DND-41 (cell line): ENCODE measurements at regions not wholly inside any gene's neighbourhood (a gene's known extent, or its start where the extent isn't known, plus 50 kb on each side); places are given as distances from the start of the nearest gene placed in this dataset.

Experiments used
- ATAC-seq: fragments of 200-7000 bp; cut with Tn5 transposase; 3 replicates; pipeline ENCODE4 v1.9.1; 2021; ENCODE audit warnings: low read depth; ENCODE audit not compliant: insufficient read depth
- DNase-seq: peaks from one replicate; pipeline ENCODE4 v3.0.0-alpha.2; 2020
- H2AFZ ChIP-seq: 2 replicates; pipeline ENCODE4 v1.6.0; 2012; ENCODE audit warnings: low read depth, low read length
- H3K27ac ChIP-seq: 2 replicates; pipeline ENCODE4 v1.5.1; 2012; ENCODE audit warnings: low read length, inconsistent platforms
- H3K27me3 ChIP-seq: fragments of 200-600 bp; sonication (generic); 2 replicates; pipeline ENCODE4 v1.6.0; 2012; ENCODE audit warnings: low read length, mild to moderate bottlenecking, inconsistent platforms; ENCODE audit not compliant: insufficient read depth, poor library complexity
- H3K36me3 ChIP-seq: 2 replicates; pipeline ENCODE4 v1.5.1; 2012; ENCODE audit warnings: low read length, inconsistent platforms; ENCODE audit not compliant: insufficient read depth
- H3K4me1 ChIP-seq: 2 replicates; pipeline ENCODE4 v1.5.1; 2012; ENCODE audit warnings: mild to moderate bottlenecking, low read length; ENCODE audit not compliant: insufficient read depth
- H3K4me2 ChIP-seq: 2 replicates; pipeline ENCODE4 v1.6.0; 2012; ENCODE audit warnings: mild to moderate bottlenecking, moderate library complexity, low read length, inconsistent platforms; ENCODE audit not compliant: insufficient read depth
- H3K4me3 ChIP-seq, 2 experiments: fragments of 200-600 bp in 1 of 2; shearing (Covaris generic) in 1 of 2; 2 replicates each; pipeline ENCODE4 v1.5.1; 2012 to 2016; ENCODE audit warnings: inconsistent platforms in 2 of 2, low read length in 2 of 2, mild to moderate bottlenecking in 2 of 2, low read depth in 1 of 2, moderate library complexity in 1 of 2
- H3K79me2 ChIP-seq: 2 replicates; pipeline ENCODE4 v1.6.0; 2012; ENCODE audit warnings: low read length, inconsistent platforms; ENCODE audit not compliant: insufficient read depth
- H3K9ac ChIP-seq: 2 replicates; pipeline ENCODE4 v1.6.0; 2012; ENCODE audit warnings: low read depth, mild to moderate bottlenecking, inconsistent platforms, low read length, moderate library complexity
- H3K9me3 ChIP-seq: 2 replicates; pipeline ENCODE4 v1.5.1; 2012; ENCODE audit warnings: low read length, moderate library complexity, mild to moderate bottlenecking, inconsistent platforms; ENCODE audit not compliant: insufficient read depth, severe bottlenecking
- H4K20me1 ChIP-seq: 2 replicates; pipeline ENCODE4 v1.6.0; 2012; ENCODE audit warnings: low read length; ENCODE audit not compliant: insufficient read depth
- CTCF ChIP-seq: IDR thresholded peaks from 2 replicates; pipeline ENCODE4 v1.5.1; 2012; ENCODE audit warnings: borderline replicate concordance, low read length, moderate library complexity, mild to moderate bottlenecking; ENCODE audit not compliant: poor library complexity, severe bottlenecking; ENCODE audit errors: extremely low read depth
- EZH2 ChIP-seq: IDR thresholded peaks from 3 replicates; pipeline ENCODE4 v1.6.1; 2012; ENCODE audit warnings: borderline replicate concordance, low read depth, mild to moderate bottlenecking, moderate library complexity, low read length, inconsistent platforms; ENCODE audit not compliant: severe bottlenecking

GRCh38 chr20:57092900-57093530 is 173.4 kb downstream of the BMP7 start:
- H4K20me1 ChIP-seq, result no peaks in the 10 kb centered on the region; the same call in 1 of the 2 replicates
- ATAC-seq (no peak), DNase-seq (no peak)
- no peak overlapping the region for H3K4me2 ChIP-seq
- H3K9ac ChIP-seq, result no peak overlapping the region
- H3K36me3 ChIP-seq, result no peaks in the 10 kb centered on the region
- H3K4me1 ChIP-seq, result no peaks in the 10 kb centered on the region
- H2AFZ ChIP-seq, result no peak overlapping the region
- H3K9me3 ChIP-seq, result no peaks in the 10 kb centered on the region
- H3K27me3 ChIP-seq, result no peaks in the 10 kb centered on the region
- H3K79me2 ChIP-seq, result no peaks in the 10 kb centered on the region
- H3K27ac ChIP-seq, result no peak overlapping the region
- no peak for TF ChIP-seq CTCF
- no peak for TF ChIP-seq EZH2
- no peak overlapping the region for H3K4me3 ChIP-seq

DNA sequence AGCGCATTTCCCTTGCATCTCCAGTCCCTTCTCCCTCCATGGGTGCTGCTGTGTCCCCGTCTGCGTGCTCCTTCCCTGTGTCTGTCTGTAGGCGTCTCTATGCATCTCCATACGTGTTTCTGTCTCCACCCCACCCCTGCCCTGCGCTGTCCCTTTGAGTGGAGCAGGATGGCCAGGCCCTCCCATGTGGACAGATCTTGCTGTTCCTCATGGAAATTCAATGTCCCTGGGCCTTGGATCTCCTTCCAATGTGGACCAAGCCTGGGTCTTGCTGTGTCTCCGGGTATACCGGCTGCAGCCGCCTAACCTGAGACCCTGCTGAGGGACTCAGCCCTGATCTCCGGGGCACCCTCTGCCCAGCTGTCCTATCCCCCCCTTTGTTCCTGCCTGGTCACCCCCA is 172.7 kb downstream of the BMP7 start:
- Histone ChIP-seq H3K4me1 (no peaks in the 10 kb centered on the region), H4K20me1 (no peaks in the 10 kb centered on the region; the same call in 1 of the 2 replicates), H3K9ac (no peak overlapping the region), H2AFZ (no peak overlapping the region), H3K4me3 (no peak overlapping the region), H3K27ac (no peak overlapping the region), H3K79me2 (no peaks in the 10 kb centered on the region), H3K4me2 (no peak overlapping the region), H3K9me3 (no peaks in the 10 kb centered on the region), H3K36me3 (no peaks in the 10 kb centered on the region), H3K27me3 (no peaks in the 10 kb centered on the region)
- ATAC-seq, result no peak
- no peak for DNase-seq
- TF ChIP-seq CTCF, result no peak
- no peak for TF ChIP-seq EZH2

DNA sequence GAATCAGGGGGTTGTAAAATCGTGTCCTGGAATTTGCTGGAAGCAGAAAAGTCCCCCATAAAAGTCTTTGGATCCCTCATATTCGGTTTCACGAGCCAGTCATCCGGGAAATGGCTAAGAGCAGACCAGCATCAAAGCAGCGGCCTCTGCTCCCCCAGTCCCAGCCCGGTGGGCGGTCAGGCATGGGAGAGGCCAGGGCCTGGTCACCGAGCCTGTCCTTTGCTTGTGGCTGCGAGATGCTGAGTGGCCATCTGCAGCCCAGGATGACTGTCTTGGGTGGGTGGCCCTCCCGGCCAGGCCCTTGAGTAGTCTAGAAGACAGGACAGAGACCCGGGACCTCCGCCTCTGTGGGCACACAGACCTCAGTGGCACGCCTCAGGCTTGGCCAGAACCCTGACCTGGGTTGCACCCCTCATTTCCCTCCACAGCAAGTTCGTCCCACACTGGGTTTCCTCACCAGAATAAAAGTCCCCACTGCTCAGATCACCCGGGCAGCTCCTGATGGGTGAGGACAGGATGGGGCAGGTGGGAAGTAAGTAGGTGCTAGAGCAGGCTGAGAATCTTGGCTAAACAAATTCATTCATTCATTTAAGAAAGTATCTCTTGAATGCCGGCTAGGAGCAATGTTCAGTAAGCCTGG is 172.1 kb downstream of the BMP7 start:
- Histone ChIP-seq H2AFZ (no peak overlapping the region), H3K4me2 (no peak overlapping the region), H3K4me3 (no peak overlapping the region), H3K36me3 (no peaks in the 10 kb centered on the region), H3K27ac (no peak overlapping the region), H3K9me3 (no peaks in the 10 kb centered on the region), H3K9ac (no peak overlapping the region), H3K4me1 (no peaks in the 10 kb centered on the region), H4K20me1 (no peaks in the 10 kb centered on the region; the same call in 1 of the 2 replicates), H3K79me2 (no peaks in the 10 kb centered on the region), H3K27me3 (no peaks in the 10 kb centered on the region)
- TF ChIP-seq EZH2, result no peak
- TF ChIP-seq CTCF, result no peak
- DNase-seq (no peak), ATAC-seq (no peak)
